NAMALWA (cell line): ENCODE measurements at regions not wholly inside any gene's neighbourhood (a gene's known extent, or its start where the extent isn't known, plus 50 kb on each side); places are given as distances from the start of the nearest gene placed in this dataset.
A peak's percentile ranks its signal among the peaks of the same experiment; 100 is the strongest.

Source experiments
- DNase-seq: peaks from one replicate; pipeline ENCODE4 v3.0.0-alpha.2; 2015; ENCODE audit warnings: low spot score

DNA sequence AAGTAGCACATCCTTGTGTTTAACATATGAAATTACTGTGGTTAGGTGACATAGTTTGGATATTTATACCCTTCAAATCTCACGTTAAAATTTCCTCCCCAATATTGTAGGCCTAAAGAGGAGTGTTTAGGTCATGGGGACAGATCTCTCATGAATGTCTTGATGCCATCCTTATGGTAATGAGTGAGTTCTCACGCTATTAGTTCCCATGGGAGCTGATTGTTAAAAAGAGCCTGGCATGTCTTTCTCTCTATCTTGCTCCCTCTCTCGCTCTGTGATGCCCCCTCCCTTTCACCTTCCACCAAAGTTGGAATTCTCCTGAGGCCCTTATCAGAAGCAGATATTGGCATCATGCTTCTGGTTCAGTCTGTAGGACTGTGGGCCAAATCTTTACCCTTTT lies 660.1 kb downstream of the ADCYAP1 start:
- DNase-seq = no peak

- DNase-seq = no peak
Measured at GRCh38 chr18:1571206-1571605, 666.5 kb downstream of the ADCYAP1 start.

- no peak for DNase-seq
Measured at GRCh38 chr18:1573732-1574131, 669.1 kb downstream of the ADCYAP1 start.

DNA sequence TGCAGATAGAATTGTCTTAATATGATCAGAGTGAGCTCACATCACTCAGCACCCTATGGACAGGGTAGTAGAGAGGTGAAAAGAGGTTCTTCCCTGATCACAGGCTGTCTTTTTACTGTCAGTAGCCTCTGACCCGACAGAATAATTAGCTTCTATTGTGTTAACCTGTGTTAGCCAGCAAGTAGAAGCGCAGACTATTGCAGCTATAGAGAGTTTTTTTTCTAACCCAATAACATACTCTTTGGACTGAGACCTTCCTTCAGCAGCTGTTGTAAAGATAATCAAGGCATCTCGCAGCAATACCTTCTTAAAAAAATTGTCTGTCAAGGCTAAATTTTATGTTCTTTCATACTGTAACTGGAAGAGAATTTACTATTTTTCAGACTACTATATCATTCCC lies 670.4 kb downstream of the ADCYAP1 start:
- DNase-seq = no peak

DNA sequence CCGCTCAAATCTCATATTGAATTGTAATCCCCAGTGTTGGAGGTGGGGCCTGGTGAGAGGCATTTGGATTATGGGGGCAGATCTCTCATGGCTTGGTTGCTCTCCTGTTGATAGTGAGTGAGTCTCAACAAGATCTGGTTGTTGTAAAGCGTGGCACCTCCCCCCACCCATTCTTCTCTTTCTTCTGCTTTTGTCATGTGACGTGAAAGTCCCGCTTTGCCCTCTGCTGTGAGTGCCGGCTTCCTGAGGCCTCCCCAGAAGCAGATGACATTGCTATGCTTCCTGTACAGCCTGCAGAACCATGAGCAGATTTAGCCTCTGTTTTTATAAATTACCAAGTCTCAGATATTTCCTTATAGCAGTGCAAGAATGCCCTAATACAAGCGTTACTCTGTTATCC lies 673.8 kb downstream of the ADCYAP1 start:
- DNase-seq = no peak

GRCh38 chr18:1581581-1581980 lies 676.9 kb downstream of the ADCYAP1 start:
- no peak for DNase-seq

DNA sequence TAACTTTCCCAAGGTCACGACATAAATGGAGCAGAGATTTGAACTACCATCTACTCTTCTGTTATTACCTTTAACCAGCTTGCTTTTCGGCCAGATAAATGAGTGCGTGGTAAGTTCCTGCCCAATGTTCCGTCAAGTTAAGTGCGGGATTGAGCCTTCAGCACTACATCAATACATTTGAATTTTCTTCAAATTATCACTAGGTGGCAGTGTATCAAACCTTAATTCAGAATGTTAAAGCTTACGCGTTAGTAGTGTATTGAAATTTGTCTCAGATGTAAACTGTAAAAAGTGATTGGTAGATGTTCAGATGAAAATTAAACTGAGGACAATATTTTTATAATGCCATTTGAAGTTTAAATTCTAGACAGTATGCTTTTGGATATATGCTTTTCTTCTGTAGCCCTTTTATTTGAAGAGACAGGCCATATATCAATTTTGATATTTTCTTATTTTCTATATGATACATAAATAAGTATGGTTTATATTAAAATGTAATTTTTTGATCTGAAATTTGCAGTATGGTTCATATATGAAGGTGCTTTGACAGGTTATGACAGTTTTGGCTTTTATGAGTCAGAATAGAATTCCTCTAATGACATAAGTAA lies 681.3 kb downstream of the ADCYAP1 start:
- peak; percentile 63 for DNase-seq

DNA sequence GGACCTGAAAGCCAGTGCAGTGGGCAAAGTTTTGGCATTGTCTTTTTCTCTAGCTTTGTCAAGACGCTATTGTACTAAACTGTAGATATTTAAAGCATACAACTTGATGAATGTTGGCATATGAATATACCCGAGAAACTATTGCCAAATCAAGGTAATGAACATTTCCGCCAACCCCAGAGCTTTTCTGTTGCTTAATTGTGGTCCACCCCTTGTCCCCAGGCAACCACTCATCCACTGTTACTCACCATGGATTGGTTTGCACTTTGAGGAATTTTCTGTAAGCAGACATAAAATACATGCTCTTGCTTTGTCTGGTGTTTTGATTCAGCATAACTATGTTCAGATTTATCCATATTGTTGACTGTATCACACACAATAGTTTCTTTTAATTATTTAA lies 688.4 kb downstream of the ADCYAP1 start:
- no peak for DNase-seq

DNA sequence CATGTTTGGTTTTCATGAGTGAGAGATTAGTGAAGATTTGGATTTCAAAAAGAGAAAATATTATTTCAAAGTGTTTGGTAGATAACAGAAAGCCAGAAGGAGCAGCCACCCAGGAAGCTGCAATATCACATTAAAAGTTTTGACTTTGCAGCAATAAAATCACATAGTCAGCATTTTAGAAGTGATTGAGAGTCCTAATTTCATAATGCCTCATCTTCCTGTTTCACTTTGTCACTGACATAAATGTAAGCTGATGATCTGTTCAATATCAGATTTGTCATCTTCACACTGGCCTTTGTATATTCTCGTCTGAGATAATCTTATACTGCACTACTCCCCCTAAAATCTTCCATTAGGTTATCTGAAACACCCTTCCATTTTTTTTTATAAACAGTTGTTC lies 690.5 kb downstream of the ADCYAP1 start:
- DNase-seq = no peak

- no peak for DNase-seq
Measured at GRCh38 chr18:1599196-1599595, 694.5 kb downstream of the ADCYAP1 start.

GRCh38 chr18:1604751-1605150 lies 700.1 kb downstream of the ADCYAP1 start:
- no peak for DNase-seq

GRCh38 chr18:1618364-1618763 lies 713.7 kb downstream of the ADCYAP1 start:
- DNase-seq = no peak

GRCh38 chr18:1619507-1619906 lies 714.8 kb downstream of the ADCYAP1 start:
- no peak for DNase-seq

DNA sequence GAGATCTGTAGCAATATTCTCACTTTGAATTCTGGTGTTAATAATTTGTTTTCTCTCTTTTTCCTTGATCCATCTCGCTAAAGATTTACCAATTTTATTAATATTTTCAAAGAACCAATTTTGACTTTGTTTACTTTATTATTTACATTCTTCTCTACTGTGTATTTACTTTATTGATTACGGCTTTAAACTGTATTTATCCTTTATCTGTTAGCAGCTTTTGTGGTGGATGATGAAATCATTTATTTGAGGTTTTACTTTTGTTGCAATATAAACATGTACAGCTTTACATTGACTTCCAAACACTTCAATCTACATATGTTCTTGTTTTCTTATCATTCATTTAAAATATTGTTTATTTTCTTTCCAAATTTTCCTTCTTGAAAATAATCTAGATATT lies 719.9 kb downstream of the ADCYAP1 start:
- no peak for DNase-seq

DNA sequence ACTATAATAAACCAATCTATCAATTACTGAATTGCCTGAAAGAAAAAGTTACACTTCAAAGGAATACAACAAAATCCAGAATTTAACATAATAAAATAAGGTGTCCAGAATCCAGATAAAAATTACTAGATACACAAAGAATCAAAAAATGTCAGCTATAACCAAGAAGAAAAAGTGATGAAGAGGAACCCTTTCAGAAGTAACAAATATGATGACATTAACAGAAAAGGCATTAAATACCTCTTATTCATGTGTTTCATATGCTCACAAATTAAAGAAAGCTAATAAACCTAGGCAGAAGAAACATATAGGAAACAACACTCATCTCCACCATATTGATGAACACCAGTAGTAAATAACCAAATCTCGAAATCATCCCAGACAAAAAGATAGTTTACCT lies 722.8 kb downstream of the ADCYAP1 start:
- DNase-seq = no peak

- no peak for DNase-seq
Measured at GRCh38 chr18:1648712-1649111, 744.0 kb downstream of the ADCYAP1 start.

DNA sequence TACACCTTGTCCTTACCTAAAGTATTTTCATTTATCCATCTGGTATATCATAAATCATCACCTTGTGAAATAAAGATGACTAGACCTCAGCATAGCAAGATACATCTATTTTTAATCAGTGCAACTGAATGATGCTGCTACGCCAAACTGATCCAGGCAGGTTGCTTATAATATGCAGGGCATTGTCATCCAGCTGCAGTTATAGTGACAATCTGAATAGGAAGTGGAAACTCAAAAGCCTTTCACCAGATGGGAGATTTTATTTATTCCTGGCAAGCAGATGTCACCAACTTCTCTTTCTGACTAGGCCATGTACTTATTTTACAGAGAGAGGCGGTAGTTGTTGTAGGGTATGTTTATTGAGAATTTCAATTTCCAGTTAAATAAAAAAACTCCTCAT lies 747.3 kb downstream of the ADCYAP1 start:
- DNase-seq = no peak

DNA sequence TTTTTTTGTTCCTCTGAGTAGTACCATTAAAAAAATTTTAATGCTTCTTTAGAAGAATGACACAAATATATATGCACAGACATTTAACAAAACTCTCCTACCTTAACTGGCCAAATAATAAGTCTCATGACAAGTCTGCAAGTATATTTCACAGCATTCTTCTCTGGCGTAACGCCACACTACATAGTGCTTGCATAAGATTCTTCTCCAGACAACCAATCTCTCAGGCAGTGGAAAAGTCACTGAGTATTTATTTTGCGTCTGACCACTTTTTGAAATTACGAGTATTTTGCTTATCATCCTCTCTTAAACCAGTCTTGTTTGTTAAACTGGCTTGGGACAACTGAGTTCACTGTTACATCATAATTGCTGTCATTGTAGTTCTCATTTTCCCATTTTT lies 749.2 kb downstream of the ADCYAP1 start:
- DNase-seq = no peak

- no peak for DNase-seq
Measured at GRCh38 chr18:1657876-1658275, 753.2 kb downstream of the ADCYAP1 start.

GRCh38 chr18:1658908-1659566 lies 754.4 kb downstream of the ADCYAP1 start:
- DNase-seq = no peak

- peak; percentile 62 for DNase-seq
Measured at GRCh38 chr18:1663879-1664705, 759.4 kb downstream of the ADCYAP1 start.

- no peak for DNase-seq
Measured at GRCh38 chr18:1665079-1665478, 760.4 kb downstream of the ADCYAP1 start.

GRCh38 chr18:1668279-1668678 lies 763.6 kb downstream of the ADCYAP1 start:
- no peak for DNase-seq
